Amniotic epithelial cell (primary cell): ENCODE measurements at regions not wholly inside any gene's neighbourhood (a gene's known extent, or its start where the extent isn't known, plus 50 kb on each side); places are given as distances from the start of the nearest gene placed in this dataset.
A peak's percentile ranks its signal among the peaks of the same experiment; 100 is the strongest.
"Not testable (repeated sequence)": the region's sequence is repeated elsewhere in the genome, so short reads cannot be mapped to it uniquely, and the experiment has no call there.

ENCODE experiments used
- DNase-seq: peaks from one replicate; pipeline ENCODE4 v3.0.0-alpha.2; 2010; ENCODE audit warnings: low read depth

GRCh38 chr15:38814891-38815290 lies 250.3 kb upstream of the RASGRP1 start:
- no peak for DNase-seq

GRCh38 chr15:38817427-38818156 lies 253.0 kb upstream of the RASGRP1 start:
- DNase-seq: peak; percentile 28

DNA sequence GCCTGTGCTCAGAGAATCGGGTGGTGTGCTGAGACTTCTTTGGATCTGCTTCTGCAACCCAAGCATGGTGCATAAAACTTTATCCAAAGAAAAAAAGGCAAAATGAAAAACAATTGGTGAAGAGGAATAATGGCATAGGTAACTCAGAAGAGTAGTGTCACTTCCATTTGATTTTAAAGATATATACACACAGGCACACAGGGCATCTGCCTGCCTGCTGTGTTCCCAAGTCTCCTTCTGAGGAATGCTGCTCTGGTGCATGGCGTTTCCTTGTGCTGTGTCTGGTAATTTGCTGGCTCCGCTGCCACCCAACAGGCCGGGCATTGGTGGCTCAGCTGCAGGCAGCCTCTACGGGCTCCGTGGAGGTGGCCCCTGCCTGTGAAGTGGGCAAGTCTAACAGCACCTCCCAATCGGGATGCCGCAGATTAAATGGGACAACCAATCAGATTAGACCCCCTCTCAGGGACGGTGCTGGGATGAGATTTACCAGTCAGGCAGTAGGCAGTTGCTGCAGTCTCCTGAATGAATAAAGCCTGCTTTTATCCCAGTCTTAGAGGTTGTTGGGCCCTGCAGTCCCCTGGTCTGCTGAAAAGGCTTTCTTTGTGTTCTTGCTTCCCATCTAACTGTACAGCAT lies 253.7 kb upstream of the RASGRP1 start:
- DNase-seq: no peak

DNA sequence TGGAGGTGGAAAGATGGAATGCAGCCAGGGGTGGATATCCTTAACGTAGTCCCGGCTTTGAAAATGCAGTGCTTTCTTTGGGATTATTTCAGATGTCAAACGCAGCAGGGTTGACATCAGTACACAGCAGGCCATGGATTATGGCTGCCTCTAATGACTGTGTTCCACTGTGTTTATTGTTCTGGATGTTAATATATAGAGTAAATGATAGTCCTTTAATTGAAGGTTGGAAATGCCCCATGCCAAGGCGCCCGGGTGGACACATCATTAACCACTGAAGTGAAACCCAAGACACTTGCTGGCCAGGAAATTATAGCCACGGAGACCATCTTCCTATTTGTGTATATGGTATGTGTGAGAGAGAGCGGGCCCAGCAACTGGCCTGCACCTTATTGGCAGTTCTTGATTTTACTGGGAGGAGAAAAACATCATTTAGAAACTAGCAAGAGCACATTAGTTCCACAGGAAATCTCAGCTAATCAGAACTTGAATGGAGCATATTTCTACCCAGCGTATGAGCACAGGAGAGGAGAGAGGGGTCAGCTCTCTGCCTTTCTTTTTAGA lies 254.9 kb upstream of the RASGRP1 start:
- no peak for DNase-seq

GRCh38 chr15:38823263-38823662 lies 258.6 kb upstream of the RASGRP1 start:
- no peak for DNase-seq

GRCh38 chr15:38824719-38825118 lies 260.1 kb upstream of the RASGRP1 start:
- no peak for DNase-seq

- no peak for DNase-seq
These were observed 262.3 kb upstream of the RASGRP1 start for GRCh38 chr15:38826880-38827279.

- no peak for DNase-seq
These were observed 263.5 kb upstream of the RASGRP1 start for GRCh38 chr15:38828031-38828532.

DNA sequence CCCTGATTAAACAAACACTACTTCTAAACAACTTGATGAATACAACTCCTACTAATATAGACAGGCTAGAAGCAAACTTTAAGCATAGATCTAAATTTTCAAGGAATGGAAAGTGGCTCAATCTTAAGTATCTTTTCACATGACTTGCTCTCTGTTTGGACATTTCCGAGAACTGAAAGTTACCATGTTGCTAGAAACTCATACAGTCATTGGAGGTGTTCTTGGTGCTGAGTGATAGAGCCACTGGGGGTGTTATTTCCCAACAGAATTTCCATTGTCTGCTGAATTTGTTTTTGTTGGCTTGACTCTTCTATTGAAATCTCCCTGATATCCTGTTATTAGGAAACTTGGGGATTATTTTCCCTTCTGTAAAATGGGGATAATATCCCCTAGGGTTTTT lies 264.5 kb upstream of the RASGRP1 start:
- DNase-seq: no peak

- DNase-seq: no peak
These were observed 277.6 kb upstream of the RASGRP1 start for GRCh38 chr15:38842226-38842625.

DNA sequence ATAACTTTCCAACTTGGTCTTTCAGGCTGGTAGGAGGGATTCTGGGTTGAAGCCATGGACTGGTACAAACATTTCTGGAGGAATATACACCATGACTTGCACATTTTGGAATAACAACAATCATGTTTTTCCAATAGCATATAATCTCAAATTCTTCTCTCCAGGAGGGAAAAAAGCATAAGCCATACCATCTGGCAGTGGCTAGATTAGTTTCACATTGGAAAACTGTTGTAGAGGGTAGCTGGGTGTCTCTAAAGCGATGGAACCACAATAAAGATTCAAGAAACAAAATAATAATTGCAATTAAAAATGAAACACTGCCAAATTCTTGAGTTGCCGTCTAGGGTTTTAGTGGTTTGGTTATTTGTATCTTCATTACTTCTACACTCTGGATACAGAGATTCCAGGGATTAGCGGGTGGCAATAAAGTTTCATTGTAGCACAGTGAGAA lies 278.5 kb upstream of the RASGRP1 start:
- DNase-seq: peak; percentile 38

DNA sequence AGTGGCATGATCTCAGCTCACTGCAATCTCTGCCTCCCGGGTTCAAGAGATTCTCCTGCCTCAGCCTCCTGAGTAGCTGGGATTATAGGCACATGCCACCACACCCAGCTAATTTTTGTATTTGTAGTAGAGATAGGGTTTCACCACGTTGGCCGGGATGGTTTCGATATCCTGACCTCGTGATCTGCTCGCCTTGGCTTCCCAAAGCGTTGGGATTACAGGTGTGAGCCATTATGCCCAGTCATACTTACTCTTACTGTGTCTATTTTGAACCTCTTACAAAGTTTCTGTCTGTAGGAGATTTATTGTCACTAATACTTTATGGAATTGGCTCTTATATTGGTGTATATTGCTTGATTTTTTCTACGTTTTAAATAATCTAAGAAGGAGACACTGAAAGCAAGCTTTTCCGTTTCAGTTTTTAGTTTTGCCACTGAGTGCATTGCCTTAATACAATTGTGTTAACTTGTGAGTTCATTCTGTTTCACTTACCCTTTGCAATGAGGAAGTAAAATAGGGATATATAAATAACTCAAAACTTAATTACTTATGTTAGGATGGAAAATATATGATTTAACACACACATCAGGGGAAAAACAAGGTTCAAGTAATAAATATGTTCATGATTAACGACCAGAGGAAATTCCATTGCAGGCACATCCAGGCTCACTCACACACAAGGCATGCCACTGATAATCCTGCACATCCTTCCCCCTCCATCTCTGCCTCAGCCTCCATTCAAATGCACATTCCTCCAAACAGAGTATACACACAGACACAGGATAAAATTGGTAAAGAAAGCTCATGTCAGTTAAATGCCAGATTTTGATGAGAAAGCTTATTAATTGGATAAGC lies 279.3 kb upstream of the RASGRP1 start:
- DNase-seq: peak; percentile 92

DNA sequence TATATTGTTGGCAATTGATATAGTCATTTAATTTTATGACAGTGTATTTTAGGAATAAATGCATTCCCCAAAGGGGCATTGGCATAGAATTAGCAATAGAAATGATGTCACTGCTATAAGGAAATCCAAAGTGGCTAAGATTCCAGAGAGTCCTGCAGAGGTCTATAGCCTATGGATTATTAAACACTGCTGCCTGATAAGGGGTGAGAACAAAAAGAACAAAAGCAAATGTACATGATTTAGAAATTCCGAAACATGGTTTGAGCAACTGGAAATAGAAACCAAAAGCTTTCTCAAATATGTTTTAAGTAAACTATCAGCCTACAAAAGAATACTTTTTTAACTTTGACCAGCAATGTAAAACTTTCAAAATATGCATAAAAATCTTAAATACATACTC lies 280.1 kb upstream of the RASGRP1 start:
- DNase-seq: peak; percentile 29

DNA sequence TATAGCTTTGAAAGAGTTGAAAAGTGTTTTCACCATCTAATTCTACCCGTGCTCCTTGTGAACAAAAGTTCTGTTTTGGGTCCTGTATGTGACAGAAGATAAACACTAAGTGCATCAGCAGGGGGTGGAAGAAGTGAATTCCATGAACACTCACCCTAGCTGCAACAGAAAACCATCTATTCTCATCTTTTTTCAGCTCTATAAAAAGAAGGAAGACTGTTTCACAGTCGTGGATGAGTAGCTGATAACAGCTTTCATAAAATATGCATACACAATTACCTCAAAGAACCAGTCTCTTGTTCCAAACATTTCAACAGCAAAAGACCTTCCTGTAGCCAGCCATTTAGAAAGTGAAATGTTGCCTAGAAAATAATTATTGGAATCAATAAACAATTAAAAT lies 281.7 kb upstream of the RASGRP1 start:
- peak; percentile 42 for DNase-seq

DNA sequence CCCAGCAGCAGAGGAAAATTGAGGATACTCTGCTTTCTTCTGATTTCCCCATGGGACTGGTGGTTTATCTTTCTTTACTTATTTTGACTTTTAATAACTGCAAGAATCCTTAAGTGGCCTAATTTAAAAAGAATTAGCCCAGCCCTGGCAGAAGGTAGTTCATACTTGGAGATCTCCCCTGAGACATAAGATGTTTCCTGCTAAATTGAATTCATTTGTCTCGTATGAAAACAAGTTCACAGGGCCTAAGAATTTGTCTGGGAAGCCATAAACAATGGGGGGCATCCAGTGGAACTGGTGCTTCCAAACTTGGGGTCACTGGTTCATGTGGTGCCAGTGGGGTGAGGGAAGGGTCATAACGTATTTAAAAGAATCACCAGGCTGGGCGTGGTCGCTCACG lies 283.1 kb upstream of the RASGRP1 start:
- DNase-seq: no peak

DNA sequence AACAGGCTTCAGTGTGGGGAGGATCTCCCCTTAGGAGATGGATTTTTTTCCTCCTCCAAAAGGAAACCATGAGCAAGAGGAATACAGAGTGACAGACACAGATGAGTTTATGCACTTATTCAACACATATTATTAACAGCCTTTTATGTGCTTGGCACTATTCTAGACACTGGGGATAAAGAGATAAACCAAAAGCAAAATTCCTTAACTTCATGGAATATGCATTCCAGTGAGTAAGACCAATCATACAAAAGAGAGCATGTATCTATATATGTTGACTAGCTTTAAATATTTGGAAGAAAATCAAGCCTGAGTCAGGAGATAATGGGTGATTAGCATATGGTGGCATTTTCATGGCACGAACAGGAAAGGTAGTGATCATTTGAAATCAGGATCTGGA lies 284.4 kb upstream of the RASGRP1 start:
- DNase-seq: no peak

- not testable (repeated sequence) for DNase-seq
These were observed 287.6 kb upstream of the RASGRP1 start for GRCh38 chr15:38852188-38852587.

DNA sequence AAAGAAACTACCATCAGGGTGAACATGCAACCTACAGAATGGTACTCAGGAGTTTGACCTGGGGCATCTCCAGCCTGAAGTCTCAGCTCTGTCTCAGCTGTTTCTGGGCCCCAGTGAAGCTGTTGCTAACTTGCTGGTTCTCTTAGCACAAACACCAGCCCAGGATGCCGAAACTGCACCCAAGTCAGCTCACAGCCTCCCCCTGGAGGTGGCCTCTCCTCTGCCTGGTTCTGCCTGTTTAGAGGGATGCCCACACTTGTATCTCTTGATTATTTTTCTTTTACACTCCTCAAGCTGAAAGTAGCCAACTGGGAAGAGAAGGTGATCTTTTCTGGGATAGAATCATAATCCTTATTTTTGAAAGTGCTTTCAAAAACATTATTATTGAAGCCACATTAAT lies 289.0 kb upstream of the RASGRP1 start:
- DNase-seq: no peak

DNA sequence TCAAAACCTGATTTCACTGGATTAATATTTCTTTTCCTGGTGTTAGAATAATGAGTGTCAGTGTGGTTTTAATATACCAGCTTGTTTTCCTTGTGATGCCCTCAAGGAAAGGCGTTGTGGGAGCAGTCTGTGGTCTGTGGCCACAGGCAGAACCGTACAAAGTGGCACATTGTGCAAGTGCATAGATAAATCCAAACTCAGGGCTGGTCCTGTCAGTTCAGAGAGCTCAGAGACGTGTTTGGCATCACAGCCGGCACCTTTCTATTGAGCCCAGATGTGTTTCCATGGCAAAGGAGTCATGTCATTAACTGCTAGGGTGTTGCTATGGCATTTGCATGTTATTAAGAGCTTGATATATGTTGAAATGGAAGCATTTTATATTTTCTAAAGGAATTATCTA lies 289.9 kb upstream of the RASGRP1 start:
- DNase-seq: peak; percentile 42

GRCh38 chr15:38857814-38858213 lies 293.2 kb upstream of the RASGRP1 start:
- no peak for DNase-seq

- no peak for DNase-seq
These were observed 295.0 kb upstream of the RASGRP1 start for GRCh38 chr15:38859574-38859973.

DNA sequence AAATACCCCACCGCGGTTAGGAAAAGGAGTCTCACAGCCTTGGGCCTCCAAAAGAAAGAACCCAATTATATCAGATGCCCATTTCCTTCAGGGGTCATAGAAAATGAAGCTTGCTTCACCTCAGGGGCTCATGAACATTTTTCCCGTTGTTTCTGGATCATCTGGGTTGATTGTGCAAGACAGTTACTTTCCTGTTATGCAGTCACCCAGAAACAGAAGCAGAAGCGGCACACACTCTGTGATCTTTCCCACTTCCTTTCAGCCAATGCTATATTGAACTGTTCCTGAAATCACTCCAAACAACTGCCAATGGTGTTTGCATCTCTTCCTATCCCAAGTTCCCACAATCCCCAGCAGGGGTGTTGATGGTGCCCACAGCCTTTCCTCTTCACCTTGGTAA lies 295.6 kb upstream of the RASGRP1 start:
- peak; percentile 46 for DNase-seq
